AG09309 (cell line): ENCODE measurements at regions not wholly inside any gene's neighbourhood (a gene's known extent, or its start where the extent isn't known, plus 50 kb on each side); places are given as distances from the start of the nearest gene placed in this dataset.
"Not testable (repeated sequence)": the region's sequence is repeated elsewhere in the genome, so short reads cannot be mapped to it uniquely, and the experiment has no call there.

Experiments
- DNase-seq: peaks from one replicate; pipeline ENCODE4 v3.0.0-alpha.2; 2010; ENCODE audit warnings: low read depth
- H3K4me3 ChIP-seq: 2 replicates; pipeline ENCODE4 v1.5.1; 2011; ENCODE audit warnings: mild to moderate bottlenecking, low read depth, low read length, moderate library complexity; ENCODE audit not compliant: control insufficient read depth
- TF ChIP-seq, protein P1 (sequence below): IDR thresholded peaks from 2 replicates; pipeline ENCODE4 v1.5.1; 2011; ENCODE audit warnings: mild to moderate bottlenecking, low read depth, low read length, inconsistent platforms; ENCODE audit not compliant: insufficient read depth, control insufficient read depth; ENCODE audit errors: missing control alignments

DNA sequence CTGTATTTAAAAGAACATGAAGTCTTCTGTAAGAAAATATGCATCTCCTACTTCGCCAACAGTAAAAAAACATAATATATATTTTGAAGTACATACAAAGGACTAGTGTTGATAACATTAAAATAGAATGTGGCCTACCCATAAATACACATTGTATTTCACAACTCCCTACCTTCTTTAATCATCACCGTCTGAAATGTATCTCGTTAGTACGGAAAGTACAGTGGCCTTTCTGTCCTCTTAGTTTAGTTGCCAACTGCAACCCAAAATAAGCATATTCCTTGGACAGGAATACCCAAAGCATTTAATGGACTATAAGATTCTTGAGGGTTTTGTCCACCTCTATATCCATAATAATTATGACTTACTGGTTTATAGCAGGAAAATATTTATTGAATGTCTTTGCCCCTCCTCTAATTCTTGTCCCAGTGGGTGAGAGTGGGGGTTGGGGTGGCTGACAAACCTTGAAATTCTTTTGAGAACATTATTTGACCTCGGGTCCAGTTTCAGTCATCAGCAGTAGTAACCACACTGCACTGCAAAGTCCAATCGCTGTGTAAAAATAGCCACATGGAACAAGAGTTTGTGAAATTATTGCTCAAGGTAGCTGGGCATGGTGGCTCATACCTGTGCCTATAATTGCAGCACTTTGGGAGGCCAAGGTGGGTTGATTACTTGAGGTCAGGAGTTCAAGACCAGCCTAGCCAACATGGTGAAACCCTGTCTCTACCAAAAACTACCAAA is 474.5 kb downstream of the KLHL13 start:
- no peak for DNase-seq
- H3K4me3 ChIP-seq: no peak overlapping the region
- TF ChIP-seq, protein P1, sequence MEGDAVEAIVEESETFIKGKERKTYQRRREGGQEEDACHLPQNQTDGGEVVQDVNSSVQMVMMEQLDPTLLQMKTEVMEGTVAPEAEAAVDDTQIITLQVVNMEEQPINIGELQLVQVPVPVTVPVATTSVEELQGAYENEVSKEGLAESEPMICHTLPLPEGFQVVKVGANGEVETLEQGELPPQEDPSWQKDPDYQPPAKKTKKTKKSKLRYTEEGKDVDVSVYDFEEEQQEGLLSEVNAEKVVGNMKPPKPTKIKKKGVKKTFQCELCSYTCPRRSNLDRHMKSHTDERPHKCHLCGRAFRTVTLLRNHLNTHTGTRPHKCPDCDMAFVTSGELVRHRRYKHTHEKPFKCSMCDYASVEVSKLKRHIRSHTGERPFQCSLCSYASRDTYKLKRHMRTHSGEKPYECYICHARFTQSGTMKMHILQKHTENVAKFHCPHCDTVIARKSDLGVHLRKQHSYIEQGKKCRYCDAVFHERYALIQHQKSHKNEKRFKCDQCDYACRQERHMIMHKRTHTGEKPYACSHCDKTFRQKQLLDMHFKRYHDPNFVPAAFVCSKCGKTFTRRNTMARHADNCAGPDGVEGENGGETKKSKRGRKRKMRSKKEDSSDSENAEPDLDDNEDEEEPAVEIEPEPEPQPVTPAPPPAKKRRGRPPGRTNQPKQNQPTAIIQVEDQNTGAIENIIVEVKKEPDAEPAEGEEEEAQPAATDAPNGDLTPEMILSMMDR: no peak

DNA sequence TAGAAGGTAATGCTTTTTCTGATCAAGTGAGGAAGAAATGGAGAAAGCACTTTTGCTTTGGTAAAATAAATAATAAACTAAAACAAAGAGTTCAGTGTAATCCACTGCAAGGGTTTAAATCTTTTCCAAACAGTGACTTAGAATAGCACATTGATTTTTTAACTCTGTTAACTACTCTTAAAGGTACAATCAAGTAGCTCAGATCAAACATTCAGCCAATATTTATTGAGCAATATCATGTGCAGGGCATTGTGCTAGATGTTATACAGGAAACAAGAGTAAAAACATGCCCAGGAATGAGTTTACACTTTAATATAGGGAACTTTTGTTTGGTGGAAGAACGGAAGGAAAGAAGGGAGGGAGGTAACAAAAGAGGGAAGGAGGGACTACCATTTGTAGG is 479.8 kb downstream of the KLHL13 start:
- DNase-seq: no peak
- TF ChIP-seq, protein P1: no peak
- H3K4me3 ChIP-seq: no peak overlapping the region

DNA sequence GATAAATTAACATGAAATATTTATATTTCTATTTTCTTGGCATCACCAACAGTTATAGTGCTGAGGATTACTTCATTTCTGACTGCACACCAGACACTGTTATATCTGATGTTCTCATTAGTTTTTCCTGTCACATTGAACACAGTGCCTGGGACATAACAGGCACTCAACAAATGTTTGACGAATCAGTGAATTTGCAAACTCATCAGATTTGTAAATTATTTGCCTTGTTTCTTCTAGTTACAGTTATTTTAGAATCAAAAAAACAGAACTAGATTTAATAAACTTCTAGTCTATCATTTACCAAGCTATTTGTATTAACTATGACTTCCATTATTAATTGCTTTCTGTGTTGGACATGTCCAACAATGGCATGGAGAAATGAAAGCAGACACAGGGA is 483.3 kb downstream of the KLHL13 start:
- TF ChIP-seq, protein P1: no peak
- H3K4me3 ChIP-seq: no peak overlapping the region
- DNase-seq: no peak

DNA sequence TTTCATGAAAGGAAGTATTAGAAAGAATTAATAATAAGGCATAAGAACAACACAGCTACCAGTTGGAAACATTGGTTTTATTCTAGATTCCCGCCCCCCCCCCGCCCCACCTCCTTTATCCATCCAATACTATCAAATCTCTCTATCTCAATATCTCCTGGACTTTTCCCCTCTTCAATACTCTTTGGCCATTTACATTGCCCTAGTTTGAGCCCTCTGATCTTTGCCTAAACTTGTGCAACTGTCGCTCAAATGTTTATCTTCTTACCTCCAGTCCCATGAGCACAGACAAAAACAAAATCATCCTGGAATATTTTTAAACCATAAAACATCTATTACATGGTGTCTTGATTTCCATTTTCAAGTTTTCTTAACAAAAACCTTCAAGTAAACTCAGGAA is 488.2 kb downstream of the KLHL13 start:
- no peak for DNase-seq
- TF ChIP-seq, protein P1: no peak
- no peak overlapping the region for H3K4me3 ChIP-seq

DNA sequence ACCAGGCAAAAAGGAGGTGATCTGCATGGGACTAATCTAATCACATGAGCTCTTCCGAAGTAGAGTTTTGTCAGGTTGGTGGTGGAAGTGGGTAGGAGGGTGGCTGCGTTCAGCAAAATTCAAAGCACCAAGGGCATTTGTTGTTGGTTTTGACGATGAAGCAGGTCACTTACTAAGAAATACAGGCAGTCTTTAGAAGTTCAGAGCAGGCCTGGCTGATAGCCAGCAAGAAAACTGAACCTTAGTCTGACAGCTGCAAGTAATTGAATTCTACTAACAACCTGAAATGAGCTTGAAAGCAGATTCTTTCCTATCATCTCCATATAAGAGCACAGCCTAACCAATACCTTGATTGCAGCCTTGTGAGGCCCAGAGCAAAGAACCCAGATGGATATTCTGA is 505.8 kb downstream of the KLHL13 start:
- TF ChIP-seq, protein P1: no peak
- DNase-seq: no peak

DNA sequence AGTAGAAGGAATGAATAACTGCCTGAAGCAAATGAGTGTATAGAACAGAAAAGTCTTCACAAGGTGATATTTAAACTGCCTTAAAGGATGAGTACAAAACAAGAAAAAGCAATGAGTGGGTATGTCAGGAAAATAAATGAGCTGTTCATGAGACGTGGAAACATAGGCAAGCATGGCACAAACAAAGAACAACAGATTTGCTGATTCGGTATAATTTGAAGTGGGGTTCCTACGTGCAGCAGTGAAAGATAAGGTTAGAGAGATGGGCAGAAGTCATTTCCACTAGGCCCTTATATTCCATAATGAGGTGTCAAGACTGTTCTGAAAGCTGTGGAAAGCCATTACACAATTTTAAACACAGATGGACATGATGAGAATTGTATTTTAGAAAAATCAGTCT is 506.6 kb downstream of the KLHL13 start:
- no peak overlapping the region for H3K4me3 ChIP-seq
- DNase-seq: no peak
- TF ChIP-seq, protein P1: no peak

More for the DNA sequence above, 505.8 kb downstream of the KLHL13 start:
- H3K4me3 ChIP-seq: no peak overlapping the region

DNA sequence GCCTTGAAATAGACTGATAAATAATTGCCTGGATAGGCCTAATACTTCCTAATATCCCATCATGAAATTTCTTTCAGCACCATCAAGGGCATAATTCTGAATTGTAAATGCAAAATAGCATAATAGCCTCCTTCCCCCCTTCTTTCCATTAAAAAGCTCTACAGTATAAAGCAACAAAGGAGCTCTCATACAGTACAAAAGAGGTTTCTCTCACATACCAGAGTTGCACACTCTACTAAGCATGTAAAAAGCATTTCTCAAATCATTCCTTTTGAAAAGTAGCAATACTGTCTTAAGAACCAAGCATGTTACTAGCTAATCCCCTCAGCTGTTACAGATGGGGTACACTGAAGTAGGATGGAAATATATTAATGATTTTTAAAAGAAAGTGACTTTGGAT is 509.0 kb downstream of the KLHL13 start:
- no peak for DNase-seq
- TF ChIP-seq, protein P1: no peak
- H3K4me3 ChIP-seq: no peak overlapping the region

DNA sequence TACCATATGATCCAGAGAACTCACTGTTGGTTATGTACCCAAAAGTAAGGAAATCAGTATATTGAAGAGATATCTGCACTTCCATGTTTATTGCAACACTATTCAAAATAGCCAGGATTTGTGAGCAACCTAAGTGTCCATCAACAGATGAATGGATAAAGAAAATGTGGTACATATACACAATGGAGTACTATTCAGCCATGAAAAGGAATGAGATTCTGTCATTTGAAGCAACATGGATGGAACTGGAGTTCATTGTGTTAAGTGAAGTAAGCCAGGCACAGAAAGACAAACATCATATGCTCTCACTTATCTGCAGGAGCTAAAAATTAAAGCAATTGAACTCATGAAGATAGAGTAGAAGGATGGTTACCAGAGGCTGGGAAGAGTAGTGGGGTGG is 510.5 kb downstream of the KLHL13 start:
- DNase-seq, H3K4me3 ChIP-seq: not testable (repeated sequence)
